ENCODE measurements at regions not wholly inside any gene's neighbourhood (a gene's known extent, or its start where the extent isn't known, plus 50 kb on each side); places are given as distances from the start of the nearest gene placed in this dataset.

GRCh38 chr20:22428051-22428450 lies 156.3 kb downstream of the FOXA2 start:
- Histone ChIP-seq H2BK20ac (ENCODE audit: low read depth, low read length, poor library complexity, severe bottlenecking) (no peak overlapping the region), H3K14ac (ENCODE audit: insufficient read depth, low read length) (no peak overlapping the region), H3K9ac (ENCODE audit: extremely low read depth, insufficient read length, low read length) (no peak overlapping the region), H2BK120ac (ENCODE audit: low read depth, low read length, poor library complexity, severe bottlenecking) (no peak overlapping the region), H2BK5ac (ENCODE audit: insufficient read length, low read length) (no peak overlapping the region), H4K20me1 (ENCODE audit: control insufficient read depth, insufficient read depth, insufficient read length) (no peaks in the 10 kb centered on the region), H3K4me2 (ENCODE audit: insufficient read depth, insufficient read length, low read length) (no peak overlapping the region), H4K91ac (ENCODE audit: insufficient read length, low read depth, low read length) (no peak overlapping the region), H3K23ac (ENCODE audit: insufficient read length, low read depth, low read length) (no peak overlapping the region), H4K5ac (ENCODE audit: insufficient read length, low read depth, low read length) (no peak overlapping the region), H2AK5ac (ENCODE audit: insufficient read length, low read length) (no peak overlapping the region), H2BK12ac (ENCODE audit: insufficient read length, low read depth, low read length) (no peak overlapping the region), H4K8ac (replicated peaks; ENCODE audit: insufficient read length, low read depth, low read length) (no peak overlapping the region), H3K56ac (ENCODE audit: insufficient read length, low read depth, low read length) (no peak overlapping the region), H3K18ac (ENCODE audit: insufficient read length, low read depth, low read length) (no peak overlapping the region), H2AFZ (ENCODE audit: low read length) (no peak overlapping the region), H3T11ph (ENCODE audit: low read length) (no peak overlapping the region), H3K23me2 (ENCODE audit: insufficient read length, low read depth, low read length, poor library complexity, severe bottlenecking) (no peaks in the 10 kb centered on the region), H3K27ac (ENCODE audit: insufficient read length, low read depth, low read length) (no peak overlapping the region), H3K4me1 (ENCODE audit: insufficient read depth, low read length) (no peaks in the 10 kb centered on the region), H3K4ac (ENCODE audit: low read depth, low read length) (no peak overlapping the region), H3K27me3 (ENCODE audit: insufficient read depth, low read length) (peaks cover 38% of the 10 kb centered on the region), H2BK15ac (ENCODE audit: low read depth, low read length) (no peak overlapping the region), H3K9me3 (ENCODE audit: control insufficient read depth, low read depth, low read length) (no peaks in the 10 kb centered on the region), H3K79me2 (ENCODE audit: insufficient read depth, low read length) (no peaks in the 10 kb centered on the region), H3K79me1 (ENCODE audit: insufficient read depth, low read depth, low read length, poor library complexity, severe bottlenecking) (no peaks in the 10 kb centered on the region)
- Mint-ChIP-seq H3K4me3 (no peak overlapping the region), H3K27me3 (ENCODE audit: low read depth) (peaks cover 100% of the 10 kb centered on the region), H3K36me3 (ENCODE audit: insufficient read depth in 1 of 3, low read depth in 3 of 3) (no peaks in the 10 kb centered on the region; a peak in 1 of 7 replicates), H3K27ac (no peak overlapping the region), H3K4me1 (peaks cover 17 to 18% of the 10 kb centered on the region in 2 experiments), H3K9me3 (peaks cover 8 to 10% of the 10 kb centered on the region in 2 experiments; a peak in 3 of 5 replicates)
- no CpG with 5 or more reads among the region's 3 CpGs for WGBS (ENCODE audit: extremely low coverage, insufficient read length, low lambda C conversion rate)
- DNase-seq: no peak
- no peak for TF ChIP-seq CTCF (conservative IDR thresholded peaks at IDR 0.05)

All from H9 (cell line).